Activated naive CD4-positive, alpha-beta T cell treated with anti-CD3 and anti-CD28 coated beads, Interleukin-2, amount 50 U/mL, for 72 hours (primary cell): ENCODE measurements at regions not wholly inside any gene's neighbourhood (a gene's known extent, or its start where the extent isn't known, plus 50 kb on each side); places are given as distances from the start of the nearest gene placed in this dataset.

ENCODE experiments used
- ATAC-seq, 2 donors: fragments of 150-1000 bp; cut with Tn5 transposase; 2 replicates each; pipeline ENCODE4 v1.10.0; 2021; ENCODE audit warnings: mild to moderate bottlenecking in 2 of 2, moderate library complexity in 2 of 2
- DNase-seq, 2 donors: peaks; one replicate each; pipeline ENCODE4 v3.0.0; 2021 to 2022; ENCODE audit warnings: low spot score in 2 of 2
- H3K27ac Mint-ChIP-seq, 2 donors: one replicate each; pipeline ENCODE4 v1.8.0; 2022; ENCODE audit warnings: mild to moderate bottlenecking in 2 of 2, mixed read lengths in 2 of 2
- H3K36me3 Mint-ChIP-seq, 2 donors: one replicate each; pipeline ENCODE4 v1.8.0; 2022; ENCODE audit warnings: mixed read lengths in 2 of 2
- H3K9me3 Mint-ChIP-seq, 2 donors: one replicate each; pipeline ENCODE4 v1.8.0; 2022; ENCODE audit warnings: mixed read lengths in 2 of 2

- H3K36me3 Mint-ChIP-seq, result no peaks in the 10 kb centered on the region
- peaks cover 6 to 15% of the 10 kb centered on the region in 2 donors for H3K9me3 Mint-ChIP-seq
- no peak for DNase-seq
- H3K27ac Mint-ChIP-seq, result no peak overlapping the region
- no peak for ATAC-seq
These were observed 474.7 kb downstream of the ANKRD7 start for GRCh38 chr7:118699222-118699621.

- Mint-ChIP-seq H3K36me3 (no peaks in the 10 kb centered on the region), H3K27ac (no peak overlapping the region), H3K9me3 (peaks cover 0 to 3% of the 10 kb centered on the region in 2 donors)
- no peak for ATAC-seq
- DNase-seq, result no peak
These were observed 484.2 kb downstream of the ANKRD7 start for GRCh38 chr7:118708741-118709140.

GRCh38 chr7:118711688-118712087 lies 487.2 kb downstream of the ANKRD7 start:
- Mint-ChIP-seq H3K27ac (no peak overlapping the region), H3K9me3 (no peaks in the 10 kb centered on the region), H3K36me3 (no peaks in the 10 kb centered on the region)
- ATAC-seq, result no peak
- no peak for DNase-seq

GRCh38 chr7:118713039-118713438 lies 488.5 kb downstream of the ANKRD7 start:
- ATAC-seq (no peak), DNase-seq (no peak)
- H3K27ac Mint-ChIP-seq, result no peak overlapping the region
- H3K9me3 Mint-ChIP-seq, result no peaks in the 10 kb centered on the region
- H3K36me3 Mint-ChIP-seq, result no peaks in the 10 kb centered on the region

GRCh38 chr7:118720632-118721031 lies 496.1 kb downstream of the ANKRD7 start:
- H3K27ac Mint-ChIP-seq, result no peak overlapping the region
- DNase-seq, result no peak
- no peaks in the 10 kb centered on the region for H3K36me3 Mint-ChIP-seq
- H3K9me3 Mint-ChIP-seq, result peaks cover 0 to 4% of the 10 kb centered on the region in 2 donors
- no peak for ATAC-seq

GRCh38 chr7:118731854-118732253 lies 507.4 kb downstream of the ANKRD7 start:
- ATAC-seq, result no peak
- H3K9me3 Mint-ChIP-seq, result peaks cover 13 to 14% of the 10 kb centered on the region in 2 donors
- DNase-seq, result no peak
- H3K27ac Mint-ChIP-seq, result no peak overlapping the region
- H3K36me3 Mint-ChIP-seq, result no peaks in the 10 kb centered on the region

GRCh38 chr7:118734541-118734940 lies 510.0 kb downstream of the ANKRD7 start:
- Mint-ChIP-seq H3K36me3 (no peaks in the 10 kb centered on the region), H3K9me3 (peaks cover 8% of the 10 kb centered on the region in 2 donors), H3K27ac (no peak overlapping the region)
- DNase-seq (no peak), ATAC-seq (no peak)

- DNase-seq, result no peak
- H3K27ac Mint-ChIP-seq, result no peak overlapping the region
- no peaks in the 10 kb centered on the region for H3K36me3 Mint-ChIP-seq
- H3K9me3 Mint-ChIP-seq, result peaks cover 15 to 16% of the 10 kb centered on the region in 2 donors
- no peak for ATAC-seq
These were observed 510.9 kb downstream of the ANKRD7 start for GRCh38 chr7:118735441-118735840.

GRCh38 chr7:118737935-118738334 lies 513.4 kb downstream of the ANKRD7 start:
- Mint-ChIP-seq H3K27ac (no peak overlapping the region), H3K36me3 (no peaks in the 10 kb centered on the region), H3K9me3 (peaks cover 17 to 25% of the 10 kb centered on the region in 2 donors)
- ATAC-seq (no peak), DNase-seq (no peak)

- Mint-ChIP-seq H3K9me3 (peaks cover 15 to 16% of the 10 kb centered on the region in 2 donors), H3K27ac (no peak overlapping the region), H3K36me3 (no peaks in the 10 kb centered on the region)
- ATAC-seq (no peak), DNase-seq (no peak)
These were observed 521.4 kb downstream of the ANKRD7 start for GRCh38 chr7:118745927-118746326.

- ATAC-seq, result no peak
- Mint-ChIP-seq H3K9me3 (peaks cover 6 to 15% of the 10 kb centered on the region in 2 donors), H3K36me3 (no peaks in the 10 kb centered on the region), H3K27ac (no peak overlapping the region)
- no peak for DNase-seq
These were observed 523.0 kb downstream of the ANKRD7 start for GRCh38 chr7:118747473-118747872.

GRCh38 chr7:118753479-118753878 lies 529.0 kb downstream of the ANKRD7 start:
- ATAC-seq (no peak), DNase-seq (no peak)
- H3K27ac Mint-ChIP-seq, result no peak overlapping the region
- H3K9me3 Mint-ChIP-seq, result peaks cover 10 to 11% of the 10 kb centered on the region in 2 donors
- H3K36me3 Mint-ChIP-seq, result no peaks in the 10 kb centered on the region

GRCh38 chr7:118754608-118755007 lies 530.1 kb downstream of the ANKRD7 start:
- ATAC-seq (no peak), DNase-seq (no peak)
- Mint-ChIP-seq H3K27ac (no peak overlapping the region), H3K9me3 (peaks cover 10 to 11% of the 10 kb centered on the region in 2 donors), H3K36me3 (no peaks in the 10 kb centered on the region)

- no peak overlapping the region for H3K27ac Mint-ChIP-seq
- H3K36me3 Mint-ChIP-seq, result no peaks in the 10 kb centered on the region
- ATAC-seq (no peak), DNase-seq (no peak)
- H3K9me3 Mint-ChIP-seq, result peaks cover 10 to 11% of the 10 kb centered on the region in 2 donors
These were observed 530.6 kb downstream of the ANKRD7 start for GRCh38 chr7:118755067-118755625.

- ATAC-seq, result no peak
These were observed 532.6 kb downstream of the ANKRD7 start for GRCh38 chr7:118757066-118757465.

GRCh38 chr7:118758582-118758981 lies 534.1 kb downstream of the ANKRD7 start:
- Mint-ChIP-seq H3K27ac (no peak overlapping the region), H3K9me3 (peaks cover 0 to 5% of the 10 kb centered on the region in 2 donors), H3K36me3 (no peaks in the 10 kb centered on the region)
- ATAC-seq (no peak), DNase-seq (no peak)

More at GRCh38 chr7:118757066-118757465, 532.6 kb downstream of the ANKRD7 start:
- Mint-ChIP-seq H3K9me3 (peaks cover 0 to 5% of the 10 kb centered on the region in 2 donors), H3K36me3 (no peaks in the 10 kb centered on the region), H3K27ac (no peak overlapping the region)
- no peak for DNase-seq

GRCh38 chr7:118759921-118760320 lies 535.4 kb downstream of the ANKRD7 start:
- Mint-ChIP-seq H3K36me3 (no peaks in the 10 kb centered on the region), H3K9me3 (peaks cover under 1 to 5% of the 10 kb centered on the region in 2 donors), H3K27ac (no peak overlapping the region)
- ATAC-seq, result no peak
- no peak for DNase-seq

GRCh38 chr7:118762451-118762850 lies 537.9 kb downstream of the ANKRD7 start:
- Mint-ChIP-seq H3K9me3 (peaks cover 2 to 9% of the 10 kb centered on the region in 2 donors), H3K27ac (no peak overlapping the region), H3K36me3 (no peaks in the 10 kb centered on the region)
- DNase-seq (no peak), ATAC-seq (no peak)
